HG03521 (cell line): ENCODE measurements at regions not wholly inside any gene's neighbourhood (a gene's known extent, or its start where the extent isn't known, plus 50 kb on each side); places are given as distances from the start of the nearest gene placed in this dataset.

Experiments
- ATAC-seq: cut with Tn5 transposase; IDR thresholded peaks from one replicate; pipeline ENCODE4 v1.9.1; 2021; ENCODE audit warnings: mild to moderate bottlenecking, moderate library complexity; ENCODE audit not compliant: unreplicated experiment

DNA sequence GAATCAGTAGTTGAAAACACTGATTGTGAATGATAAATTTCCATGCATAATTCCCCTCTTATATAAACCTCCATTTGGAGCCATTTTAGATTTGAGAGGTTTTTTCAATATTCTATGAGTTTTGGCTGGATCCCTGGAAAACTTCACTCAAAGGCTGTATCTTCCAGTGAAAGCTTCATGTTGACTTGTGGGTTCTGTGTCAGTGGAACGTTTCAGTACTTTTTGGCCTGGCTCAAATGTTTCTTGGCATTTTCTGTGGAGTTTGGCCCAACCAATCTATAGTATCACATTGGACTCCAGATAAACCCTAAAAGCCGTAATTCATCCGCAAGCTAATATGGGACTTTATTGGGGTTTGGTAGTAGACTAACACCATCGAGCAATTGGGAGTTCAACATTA, 172.6 kb upstream of the PRPS1L1 start:
- no peak for ATAC-seq

DNA sequence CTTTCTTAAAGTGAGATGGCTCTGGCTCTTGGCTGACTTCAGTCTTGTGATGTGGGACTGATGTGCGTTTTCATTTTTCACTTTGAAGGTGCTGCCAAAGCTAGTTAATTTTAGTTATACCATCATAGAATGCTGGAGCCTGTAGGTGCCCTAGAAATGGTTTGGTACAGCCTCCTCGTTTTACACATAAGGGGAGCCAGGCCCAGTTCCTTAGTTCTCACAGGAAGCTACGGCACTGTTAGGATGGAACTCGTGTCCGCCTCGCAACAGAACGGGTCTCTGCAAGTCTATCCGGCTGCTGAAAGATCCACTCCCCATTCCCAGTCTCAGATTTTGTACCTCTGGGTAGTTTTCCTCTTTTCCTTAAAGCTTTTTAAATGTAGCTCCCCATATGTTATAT, 173.2 kb upstream of the PRPS1L1 start:
- ATAC-seq: no peak

DNA sequence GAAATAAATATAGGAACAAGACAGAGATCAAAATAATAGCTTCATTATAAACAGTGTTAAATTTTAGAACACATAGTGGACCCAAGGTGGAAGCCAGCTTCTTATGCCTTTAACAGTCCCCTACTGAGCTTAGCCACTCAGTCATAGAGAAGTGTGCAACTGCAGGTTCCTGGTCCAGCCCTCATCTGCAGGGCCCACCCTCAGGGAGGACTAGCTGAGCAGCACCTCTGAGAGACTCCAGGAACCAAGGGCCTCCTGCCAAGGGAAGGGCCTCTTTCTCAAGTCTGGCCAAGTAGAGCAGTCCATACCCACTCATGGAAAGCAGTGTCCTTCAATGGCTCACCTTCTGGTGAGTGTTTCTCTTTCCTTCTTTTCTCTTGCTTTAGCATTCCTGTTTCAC, 173.7 kb upstream of the PRPS1L1 start:
- ATAC-seq: no peak

DNA sequence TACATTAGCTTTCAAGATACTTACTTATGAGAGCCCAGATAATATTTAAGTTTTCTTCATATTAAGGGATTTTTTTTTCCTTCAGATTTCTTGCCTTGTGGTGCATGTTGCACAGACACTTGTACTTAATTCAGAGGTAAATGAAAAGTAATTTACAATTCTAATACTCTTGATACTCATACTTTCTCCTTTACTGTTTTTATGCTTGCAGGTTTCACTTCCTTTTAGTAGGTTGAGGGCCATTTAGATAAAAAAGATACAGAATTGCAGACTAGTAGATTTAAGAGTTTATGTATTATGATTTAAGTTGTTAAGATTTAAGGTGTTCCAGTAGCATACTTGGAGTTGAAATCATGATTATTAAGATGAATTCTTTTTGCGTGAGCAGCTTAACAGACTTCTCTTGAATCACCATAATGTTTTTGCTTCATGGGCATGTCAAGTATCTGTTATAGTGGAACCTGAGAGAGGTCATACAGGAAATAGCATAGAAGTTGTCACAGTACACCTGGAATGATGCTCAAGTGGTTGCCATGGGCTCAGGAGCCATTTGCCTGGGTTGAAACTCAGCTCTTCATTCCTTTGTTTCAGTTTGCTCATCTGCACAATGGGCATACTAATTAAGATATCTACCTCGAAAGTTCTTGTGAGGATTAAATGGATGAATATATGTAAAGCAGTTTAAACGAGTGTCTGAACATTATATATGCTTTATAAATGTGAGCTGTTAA, 174.8 kb upstream of the PRPS1L1 start:
- no peak for ATAC-seq

DNA sequence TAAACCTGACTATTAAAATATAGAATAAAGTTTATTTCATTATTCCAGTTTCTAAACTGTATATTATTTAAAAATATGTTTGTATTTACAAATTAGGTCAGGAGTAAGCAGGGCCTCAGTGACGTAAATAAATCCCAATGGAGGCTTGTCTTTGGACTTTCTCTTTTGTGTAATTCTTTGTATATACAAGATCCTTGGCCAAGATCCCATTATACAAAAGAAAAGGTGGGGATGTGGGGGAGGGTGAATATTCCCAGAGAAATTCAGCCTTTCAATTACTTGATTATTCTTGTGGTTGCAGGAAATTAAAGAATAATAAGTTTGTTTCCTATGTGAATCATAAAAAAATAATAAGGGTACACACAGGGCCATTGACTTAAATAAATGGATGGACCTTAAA, 178.7 kb upstream of the PRPS1L1 start:
- no peak for ATAC-seq

DNA sequence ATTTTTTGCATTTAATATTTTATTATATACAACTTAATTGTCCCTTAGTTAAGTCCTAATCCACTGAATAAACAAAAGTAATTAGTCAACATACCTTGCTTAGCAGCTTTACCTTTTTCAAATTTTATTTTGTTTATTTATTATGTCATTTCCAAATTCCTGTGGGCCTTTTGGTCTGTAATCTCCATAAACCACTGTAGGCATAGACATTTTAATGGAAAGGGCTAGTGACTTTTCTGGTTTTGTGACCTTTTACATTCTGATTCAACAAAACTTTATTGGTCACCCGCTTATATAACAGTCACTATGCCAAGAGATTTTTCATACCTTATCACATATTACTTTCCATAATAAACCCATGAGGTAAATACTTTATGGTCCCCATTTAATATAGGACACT, 181.3 kb upstream of the PRPS1L1 start:
- no peak for ATAC-seq

DNA sequence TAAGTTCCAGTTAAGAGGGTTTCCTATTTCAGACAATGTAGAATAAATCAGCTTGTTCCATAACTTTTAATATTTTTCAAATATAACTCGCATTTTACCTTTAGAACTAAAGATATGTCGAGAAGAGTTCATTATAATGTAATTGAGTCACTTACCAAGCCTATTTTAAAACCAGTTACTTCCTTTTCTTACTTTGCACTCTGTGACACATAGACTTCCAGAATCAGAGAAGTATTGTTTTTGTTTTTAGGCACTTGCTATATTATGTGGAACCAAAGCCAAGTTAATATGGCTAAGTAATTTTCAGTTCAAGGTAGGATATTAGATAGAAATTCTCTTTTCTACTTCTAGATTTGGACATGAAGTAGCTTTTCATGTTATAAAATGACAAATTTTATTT, 182.7 kb upstream of the PRPS1L1 start:
- ATAC-seq: no peak

DNA sequence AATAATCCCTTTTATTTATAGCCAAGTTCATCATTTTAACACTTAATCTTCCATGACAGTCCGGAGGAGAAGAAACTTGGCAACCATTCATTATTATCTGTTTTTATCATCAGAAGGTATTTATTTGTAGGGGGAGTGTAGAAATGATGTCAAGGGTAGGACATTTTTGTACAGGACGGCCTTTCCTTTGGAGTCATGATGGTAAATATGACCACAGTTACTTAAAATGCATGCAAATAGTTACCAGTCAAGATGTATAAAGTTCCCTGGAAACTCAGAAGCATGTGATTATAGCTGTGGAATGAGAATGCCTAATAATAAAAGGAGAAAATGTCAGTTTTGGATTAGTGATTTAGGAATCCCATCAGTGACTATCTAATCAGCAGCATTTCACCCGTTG, 183.1 kb upstream of the PRPS1L1 start:
- no peak for ATAC-seq

DNA sequence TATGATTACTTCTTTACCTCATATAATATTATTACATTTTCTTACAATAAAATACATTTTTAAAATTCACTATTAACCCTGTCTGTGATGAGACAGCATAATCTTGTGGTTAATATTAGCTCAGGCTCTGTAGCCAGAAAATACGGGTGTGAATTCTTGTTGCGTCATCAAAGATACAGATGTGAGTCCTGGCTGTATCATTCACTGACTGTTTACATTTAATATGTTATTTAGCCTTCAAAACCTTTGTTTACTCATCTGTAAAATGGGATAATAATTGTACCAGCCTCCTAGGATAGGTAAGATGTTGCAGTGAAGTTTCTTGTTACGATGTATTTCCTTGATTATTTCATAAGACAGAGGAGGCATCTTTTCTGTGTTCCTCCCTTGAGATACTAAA, 184.7 kb upstream of the PRPS1L1 start:
- ATAC-seq: no peak

DNA sequence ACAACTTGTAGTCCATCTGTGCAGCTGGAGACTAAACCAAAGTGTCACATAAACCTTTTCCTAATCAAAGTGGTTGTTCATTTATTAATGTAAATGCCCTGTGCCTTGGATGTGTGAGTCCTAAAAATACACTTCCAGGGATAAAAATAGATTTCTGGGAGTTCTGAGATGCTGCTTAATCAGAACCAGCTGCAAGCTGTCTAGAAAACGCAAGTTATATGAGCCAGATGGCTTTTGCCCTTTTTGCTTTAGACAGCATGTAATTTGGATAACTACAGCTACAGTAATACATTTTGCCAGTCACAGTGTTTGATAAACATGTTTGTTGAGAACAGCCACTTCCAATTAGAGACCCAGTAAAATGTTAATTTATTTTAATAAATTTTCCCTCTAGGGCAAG, 185.1 kb upstream of the PRPS1L1 start:
- ATAC-seq: no peak

DNA sequence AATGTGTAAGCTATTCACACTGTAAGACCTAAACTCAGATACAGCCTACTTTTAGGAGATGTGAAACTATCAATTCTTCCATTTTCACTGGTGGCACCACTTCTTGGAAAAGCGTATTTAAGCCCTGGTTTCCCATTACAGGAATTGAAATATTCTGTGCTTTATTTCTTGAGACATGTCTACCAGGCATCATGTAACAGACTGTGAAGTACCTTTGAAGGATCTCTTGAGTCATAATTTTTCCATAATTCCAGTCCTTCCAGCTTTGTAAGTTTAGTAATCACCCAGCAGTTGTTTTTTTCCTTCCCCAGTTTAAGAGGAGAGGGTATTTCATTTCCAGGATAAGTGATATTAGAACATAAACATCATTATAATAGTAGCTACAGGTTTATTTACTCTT, 186.0 kb upstream of the PRPS1L1 start:
- ATAC-seq: no peak

DNA sequence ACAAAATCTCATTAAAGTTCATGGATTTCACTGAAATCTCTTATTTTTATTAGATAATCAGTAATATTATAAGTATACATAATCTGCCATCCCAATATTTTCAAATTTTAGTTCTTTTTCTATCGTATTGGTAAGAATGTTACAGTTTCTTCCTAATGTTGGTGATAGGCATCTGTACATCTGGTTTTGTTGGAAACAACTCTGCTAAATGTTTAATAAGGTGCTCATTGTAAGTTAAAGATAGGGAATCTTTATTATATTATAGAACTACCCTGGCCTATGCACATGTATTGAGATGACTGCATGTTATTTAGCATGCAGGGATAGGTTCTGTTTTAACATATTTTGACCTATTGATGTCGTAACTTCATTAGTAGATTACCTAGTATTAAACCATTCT, 188.6 kb upstream of the PRPS1L1 start:
- no peak for ATAC-seq

DNA sequence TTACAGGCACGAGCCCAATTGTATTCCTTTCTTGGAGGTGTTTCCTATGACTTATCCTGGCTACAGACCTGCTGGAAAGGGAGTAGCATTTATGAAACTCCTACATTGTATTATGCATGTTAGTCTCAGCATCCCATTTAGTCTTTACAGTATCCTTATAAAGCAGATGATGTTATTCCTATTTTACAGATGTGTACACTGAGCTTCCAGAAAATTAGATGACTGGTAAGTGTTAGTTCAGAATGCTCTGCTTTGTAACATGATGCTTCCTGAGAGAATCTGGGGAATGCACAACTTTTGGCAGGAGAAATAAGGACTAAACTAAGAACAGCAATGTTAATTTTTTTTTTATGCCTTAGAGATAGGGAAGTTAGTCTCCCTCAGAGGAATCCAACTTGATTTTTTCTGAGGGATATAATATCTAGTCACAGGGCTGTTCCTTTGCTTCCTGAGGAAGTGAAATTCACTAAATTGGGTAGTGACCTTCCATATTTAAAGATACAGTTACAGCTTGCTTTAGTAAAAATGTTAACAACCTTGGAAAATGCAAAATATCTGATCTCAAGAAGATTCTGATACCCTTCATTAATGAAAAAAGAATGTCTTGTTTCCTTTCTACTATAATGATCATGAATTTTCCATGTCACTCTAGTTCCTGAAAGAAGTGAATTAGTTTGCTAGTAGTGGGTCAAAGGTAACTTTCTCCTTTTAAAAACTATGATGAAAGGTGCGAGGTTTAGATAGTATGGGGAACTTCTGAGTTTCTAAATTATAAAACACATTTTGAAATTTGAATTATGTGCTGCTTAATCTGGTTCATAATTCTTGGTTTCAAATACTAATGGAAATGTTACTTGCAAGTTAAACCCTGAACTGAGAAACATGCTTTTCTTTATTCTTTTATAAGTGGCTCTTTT, 194.0 kb upstream of the PRPS1L1 start:
- ATAC-seq: no peak

DNA sequence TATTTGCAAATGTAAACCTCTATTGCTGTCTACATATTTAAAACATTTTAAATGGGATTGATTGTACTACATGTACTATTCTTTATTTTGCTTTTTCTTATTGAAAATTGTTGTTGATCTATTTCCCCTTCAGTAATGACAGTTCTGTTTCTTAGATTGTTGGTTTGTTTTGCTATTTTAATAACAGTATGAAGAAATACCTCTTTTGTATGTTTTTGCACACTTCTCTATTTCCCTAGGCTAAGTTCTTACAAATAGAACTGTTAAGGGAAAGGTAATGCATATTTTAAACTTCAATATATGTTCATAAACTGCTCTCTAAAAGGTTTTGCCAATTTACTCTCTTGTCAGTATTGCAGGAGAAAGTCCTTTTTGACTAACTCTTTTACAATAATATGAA, 195.0 kb upstream of the PRPS1L1 start:
- no peak for ATAC-seq

DNA sequence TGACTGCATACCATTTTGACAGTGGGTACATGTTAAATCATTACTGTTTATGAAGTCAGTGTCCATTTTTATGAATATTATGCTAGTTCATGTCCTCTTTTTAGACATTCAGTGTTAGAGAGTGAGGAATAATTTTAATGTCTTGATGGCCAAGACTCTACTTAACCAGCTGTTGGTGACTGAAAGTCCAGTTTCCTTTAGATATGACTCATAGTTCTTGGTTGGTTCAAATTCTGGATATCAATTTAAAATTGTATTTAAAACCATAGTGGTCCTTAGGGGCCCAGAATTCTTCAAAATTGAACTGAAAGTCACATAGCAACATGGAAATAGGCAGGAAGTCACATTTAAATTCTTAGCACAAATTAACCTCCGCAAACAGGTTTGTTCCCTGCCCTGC, 196.5 kb upstream of the PRPS1L1 start:
- ATAC-seq: no peak

DNA sequence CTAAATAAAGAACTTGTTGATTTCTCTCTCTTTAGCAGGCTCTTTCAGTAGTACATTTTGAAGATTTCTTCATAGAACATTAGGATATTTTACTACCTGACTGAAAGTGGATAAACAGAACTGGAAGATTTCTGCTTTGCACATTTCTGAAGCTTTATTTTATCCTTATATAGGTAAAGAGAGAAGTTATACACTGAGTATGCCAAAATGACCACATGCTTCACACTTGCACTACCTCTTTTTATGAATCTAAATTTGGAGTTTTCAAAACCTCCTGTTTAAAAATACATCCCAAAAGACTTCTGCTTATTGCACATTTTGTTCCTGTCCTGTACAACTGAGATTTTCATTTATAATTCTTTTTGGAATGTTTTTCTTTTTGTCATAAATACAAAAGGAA, 197.4 kb upstream of the PRPS1L1 start:
- no peak for ATAC-seq

DNA sequence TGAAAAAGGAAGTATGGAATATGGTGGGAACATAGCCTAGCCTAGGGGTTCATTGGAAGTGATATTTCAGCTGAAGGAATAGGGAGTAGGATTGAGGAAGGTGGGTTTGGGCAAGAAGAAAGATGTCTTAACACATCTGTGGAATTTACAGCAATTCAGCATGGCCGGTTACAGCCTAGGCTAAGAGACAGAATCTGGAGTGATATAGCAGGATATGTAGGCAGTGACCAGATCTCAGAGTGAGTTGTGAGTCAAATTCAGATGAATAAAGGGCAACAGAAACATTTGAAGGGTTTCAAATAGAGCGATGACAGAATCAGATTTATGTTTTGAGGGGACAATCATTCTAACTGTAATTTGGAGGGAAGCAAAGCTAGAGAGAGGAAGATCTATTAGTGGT, 199.0 kb upstream of the PRPS1L1 start:
- no peak for ATAC-seq

DNA sequence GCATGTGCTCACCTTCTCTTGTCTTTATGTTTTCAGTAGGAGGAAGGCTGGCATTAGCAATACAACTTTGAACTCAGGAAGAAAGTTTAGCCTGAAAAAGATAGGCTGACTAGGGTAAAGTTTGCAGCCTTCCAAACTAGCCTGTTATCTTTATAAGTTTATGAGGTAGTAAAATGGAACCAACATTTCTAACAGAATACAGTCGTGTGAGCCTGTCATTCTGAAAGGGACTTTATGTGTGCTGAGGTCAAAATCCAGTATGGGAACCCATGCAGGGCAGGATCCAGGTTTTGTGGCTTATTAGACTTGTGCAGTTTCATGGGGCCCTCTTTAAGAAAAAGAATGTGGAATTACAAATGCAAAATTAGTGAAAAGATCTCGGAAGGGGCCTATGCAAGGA, 201.0 kb upstream of the PRPS1L1 start:
- no peak for ATAC-seq

DNA sequence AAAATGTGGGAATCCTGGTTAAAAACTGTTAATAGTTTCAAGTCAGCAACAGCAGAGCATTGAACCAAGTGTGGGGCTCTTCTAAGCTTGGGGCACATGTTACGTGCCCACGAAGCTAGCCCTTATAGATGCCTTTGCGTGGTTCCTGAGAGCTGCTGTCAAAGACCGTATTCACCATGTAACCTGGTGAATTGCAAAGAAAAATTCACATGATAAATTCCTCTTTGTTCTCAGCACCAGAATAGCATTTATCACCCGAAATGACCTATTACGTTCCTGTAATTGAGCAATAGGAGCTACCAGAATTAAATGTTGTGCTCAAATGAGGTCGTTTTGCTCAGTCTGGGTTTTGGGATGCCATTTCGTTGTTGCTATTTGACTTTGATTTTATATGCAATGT, 202.6 kb upstream of the PRPS1L1 start:
- ATAC-seq: no peak

DNA sequence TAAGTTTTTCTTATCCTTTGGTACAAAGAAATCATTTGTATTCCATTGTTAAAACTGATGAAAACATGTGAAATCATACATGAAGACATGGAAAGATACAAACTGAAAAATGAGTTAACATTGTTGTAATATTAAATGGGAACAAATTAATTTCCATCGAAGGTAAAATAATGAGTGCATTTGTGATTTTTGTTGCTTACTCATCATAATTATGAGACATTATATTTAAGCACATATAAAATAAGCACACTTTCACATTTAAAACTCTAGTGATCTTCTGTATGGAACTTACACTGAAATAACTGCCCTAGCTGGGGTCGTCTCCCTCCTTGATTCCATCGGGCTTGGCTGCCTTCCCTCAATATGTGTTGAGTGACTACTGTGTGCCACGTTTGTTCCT, 204.2 kb upstream of the PRPS1L1 start:
- no peak for ATAC-seq

DNA sequence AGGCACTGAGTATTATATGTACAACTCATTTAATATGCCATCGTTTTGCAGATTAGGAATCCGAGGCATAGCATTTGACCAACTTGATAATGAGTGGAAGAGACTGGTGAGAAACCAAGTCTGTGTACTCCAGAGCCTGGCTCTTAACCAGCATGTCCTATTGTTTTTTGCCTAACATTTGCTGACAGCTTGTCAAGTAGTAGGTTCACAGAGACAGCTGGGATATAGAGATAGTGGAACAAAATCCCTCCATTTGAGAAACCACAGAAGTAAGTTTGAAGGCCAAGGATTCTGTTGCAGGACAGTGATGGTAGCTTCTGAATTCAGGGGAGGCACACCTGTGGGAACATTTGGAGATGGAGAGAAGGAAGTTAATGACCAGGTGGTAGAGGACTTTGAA, 206.9 kb upstream of the PRPS1L1 start:
- no peak for ATAC-seq

DNA sequence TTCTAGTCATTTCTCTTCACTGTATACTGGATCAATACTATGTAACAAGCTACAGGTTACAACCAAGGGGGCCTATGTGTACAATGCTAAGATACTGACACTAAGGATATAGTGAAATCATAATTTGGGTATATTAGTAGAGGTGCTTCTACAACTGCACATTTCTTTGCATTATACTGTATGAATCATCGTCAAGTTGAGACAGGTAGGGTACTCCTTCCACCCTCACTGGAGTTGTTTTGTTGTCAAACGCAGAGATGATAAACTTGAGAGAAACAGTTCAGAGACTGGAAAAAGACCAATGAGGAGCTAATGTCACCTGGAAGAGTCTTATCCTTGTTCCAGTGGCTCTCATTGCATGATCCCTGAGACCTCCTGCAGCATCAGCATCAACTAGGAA, 208.2 kb upstream of the PRPS1L1 start:
- no peak for ATAC-seq
